HG03442 (cell line): ENCODE measurements at regions not wholly inside any gene's neighbourhood (a gene's known extent, or its start where the extent isn't known, plus 50 kb on each side); places are given as distances from the start of the nearest gene placed in this dataset.
"Not testable (repeated sequence)": the region's sequence is repeated elsewhere in the genome, so short reads cannot be mapped to it uniquely, and the experiment has no call there.

Experiments
- ATAC-seq: cut with Tn5 transposase; IDR thresholded peaks from one replicate; pipeline ENCODE4 v1.9.1; 2021; ENCODE audit warnings: mild to moderate bottlenecking, moderate library complexity; ENCODE audit not compliant: unreplicated experiment

- ATAC-seq: no peak
Observed at GRCh38 chr12:34402228-34402898, 380.1 kb downstream of the ALG10 start.

GRCh38 chr12:34402899-34403705 lies 380.8 kb downstream of the ALG10 start:
- ATAC-seq: no peak

- ATAC-seq: no peak
Observed at GRCh38 chr12:34403706-34404376, 381.5 kb downstream of the ALG10 start.

- no peak for ATAC-seq
Observed at GRCh38 chr12:34404377-34405285, 382.3 kb downstream of the ALG10 start.

- no peak for ATAC-seq
Observed at GRCh38 chr12:34405286-34406227, 383.3 kb downstream of the ALG10 start.

- ATAC-seq: no peak
Observed at GRCh38 chr12:34406228-34406995, 384.1 kb downstream of the ALG10 start.

GRCh38 chr12:34406996-34407300 lies 384.7 kb downstream of the ALG10 start:
- ATAC-seq: no peak

GRCh38 chr12:34407813-34408212 lies 385.5 kb downstream of the ALG10 start:
- no peak for ATAC-seq

- not testable (repeated sequence) for ATAC-seq
Observed at GRCh38 chr12:34431509-34431908, 409.2 kb downstream of the ALG10 start.
